Stimulated activated CD4-positive, alpha-beta T cell treated with anti-CD3 and anti-CD28 coated beads, Interleukin-1b, Interleukin-23, amount 100 ng/mL, for 24 hours (primary cell): ENCODE measurements at regions not wholly inside any gene's neighbourhood (a gene's known extent, or its start where the extent isn't known, plus 50 kb on each side); places are given as distances from the start of the nearest gene placed in this dataset.

Experiments used
- DNase-seq, 4 experiments: peaks; one replicate each; pipeline ENCODE4 v3.0.0-alpha.2; 2020; ENCODE audit warnings: low read depth in 4 of 4, low spot score in 1 of 4

GRCh38 chr2:200252265-200253067, 54.0 kb upstream of the SPATS2L start:
- no peak for DNase-seq

GRCh38 chr2:200253639-200254038, 52.9 kb upstream of the SPATS2L start:
- DNase-seq = no peak

DNA sequence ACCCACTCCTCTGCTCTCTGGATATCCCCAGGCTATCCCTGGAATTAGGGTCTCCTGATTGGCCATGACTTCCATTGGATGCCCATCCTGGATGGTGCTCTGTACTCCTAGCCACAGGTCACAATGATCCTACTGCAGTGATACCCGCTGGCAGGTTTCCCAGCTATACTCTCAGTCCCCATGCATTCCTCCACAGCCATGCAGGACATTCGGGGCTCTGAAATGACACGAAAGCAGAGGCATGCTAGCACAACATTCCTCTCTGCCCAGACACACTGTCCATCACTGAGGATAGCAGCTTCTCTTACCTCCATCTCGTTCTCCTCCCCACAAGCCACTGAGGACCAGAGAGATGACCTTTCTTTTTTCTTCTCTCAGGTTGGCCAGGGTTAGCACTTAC, 51.7 kb upstream of the SPATS2L start:
- no peak for DNase-seq

DNA sequence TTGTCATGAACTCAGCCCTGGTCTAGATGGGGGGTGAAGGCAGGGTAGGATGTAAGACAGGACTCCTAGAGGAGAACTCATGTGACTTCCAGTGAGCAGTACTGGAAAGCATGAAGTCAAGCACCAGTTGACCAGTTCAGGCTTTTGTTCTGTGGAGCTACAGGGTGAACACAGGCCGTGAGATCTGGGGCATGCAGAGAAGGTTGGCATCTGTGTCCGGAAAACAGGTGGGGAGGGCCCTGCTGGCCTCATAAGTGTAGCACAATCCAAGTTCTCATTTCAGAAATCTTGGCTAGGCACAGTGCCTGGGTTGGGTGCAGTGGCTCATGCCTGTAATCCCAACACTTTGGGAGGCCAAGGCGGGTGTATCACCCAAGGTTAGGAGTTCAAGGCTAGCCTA, 50.9 kb upstream of the SPATS2L start:
- no peak for DNase-seq
